Chondrocyte (in vitro differentiated cells): ENCODE measurements at regions not wholly inside any gene's neighbourhood (a gene's known extent, or its start where the extent isn't known, plus 50 kb on each side); places are given as distances from the start of the nearest gene placed in this dataset.

Experiments
- DNase-seq: peaks from one replicate; pipeline ENCODE4 v3.0.0; 2021; ENCODE audit warnings: mixed read lengths, low spot score
- H3K27ac Mint-ChIP-seq: one replicate; pipeline ENCODE4 v1.8.0; 2021; ENCODE audit warnings: mild to moderate bottlenecking, moderate library complexity, mixed read lengths; ENCODE audit not compliant: unreplicated experiment
- H3K27me3 Mint-ChIP-seq: 2 replicates; pipeline ENCODE4 v1.8.0; 2021; ENCODE audit warnings: low read depth, mixed read lengths
- H3K36me3 Mint-ChIP-seq: 2 replicates; pipeline ENCODE4 v1.8.0; 2021; ENCODE audit warnings: low read depth, mixed read lengths
- H3K4me1 Mint-ChIP-seq: 2 replicates; pipeline ENCODE4 v1.8.0; 2021; ENCODE audit warnings: low read depth, mild to moderate bottlenecking, mixed read lengths
- H3K4me3 Mint-ChIP-seq: one replicate; pipeline ENCODE4 v1.8.0; 2021; ENCODE audit warnings: mild to moderate bottlenecking, moderate library complexity, mixed read lengths; ENCODE audit not compliant: unreplicated experiment
- H3K9me3 Mint-ChIP-seq: 2 replicates; pipeline ENCODE4 v1.8.0; 2021; ENCODE audit warnings: low read depth, mixed read lengths
- TF ChIP-seq, protein P1 (sequence below): fragments of 200-600 bp; sonication (generic); IDR thresholded peaks from 2 replicates; pipeline ENCODE4 v1.5.0; 2021; ENCODE audit warnings: antibody characterized with exemption, mild to moderate bottlenecking, moderate library complexity

DNA sequence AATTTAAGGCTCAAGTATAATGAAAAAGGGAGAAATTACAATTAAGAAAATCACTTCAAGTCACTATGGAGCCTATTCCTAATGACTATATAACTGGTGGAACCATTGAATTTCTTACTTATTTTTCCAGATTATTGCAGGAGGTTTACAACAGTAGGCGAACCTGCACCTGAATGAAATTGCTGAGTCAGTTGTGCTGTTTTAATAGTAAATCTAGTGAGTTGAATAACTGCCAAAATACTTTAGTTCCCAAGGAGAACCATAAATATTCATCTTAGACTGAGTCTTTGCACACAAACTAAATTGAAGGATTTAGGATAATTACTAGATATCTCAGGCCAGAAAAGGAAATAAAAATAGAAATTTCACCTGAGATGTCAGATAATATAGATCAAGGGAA, 1052.8 kb downstream of the NAALADL2 start:
- DNase-seq, result no peak
- peaks cover 4% of the 10 kb centered on the region for H3K4me1 Mint-ChIP-seq
- no peaks in the 10 kb centered on the region for H3K27me3 Mint-ChIP-seq
- H3K4me3 Mint-ChIP-seq, result no peak overlapping the region
- TF ChIP-seq, protein P1, sequence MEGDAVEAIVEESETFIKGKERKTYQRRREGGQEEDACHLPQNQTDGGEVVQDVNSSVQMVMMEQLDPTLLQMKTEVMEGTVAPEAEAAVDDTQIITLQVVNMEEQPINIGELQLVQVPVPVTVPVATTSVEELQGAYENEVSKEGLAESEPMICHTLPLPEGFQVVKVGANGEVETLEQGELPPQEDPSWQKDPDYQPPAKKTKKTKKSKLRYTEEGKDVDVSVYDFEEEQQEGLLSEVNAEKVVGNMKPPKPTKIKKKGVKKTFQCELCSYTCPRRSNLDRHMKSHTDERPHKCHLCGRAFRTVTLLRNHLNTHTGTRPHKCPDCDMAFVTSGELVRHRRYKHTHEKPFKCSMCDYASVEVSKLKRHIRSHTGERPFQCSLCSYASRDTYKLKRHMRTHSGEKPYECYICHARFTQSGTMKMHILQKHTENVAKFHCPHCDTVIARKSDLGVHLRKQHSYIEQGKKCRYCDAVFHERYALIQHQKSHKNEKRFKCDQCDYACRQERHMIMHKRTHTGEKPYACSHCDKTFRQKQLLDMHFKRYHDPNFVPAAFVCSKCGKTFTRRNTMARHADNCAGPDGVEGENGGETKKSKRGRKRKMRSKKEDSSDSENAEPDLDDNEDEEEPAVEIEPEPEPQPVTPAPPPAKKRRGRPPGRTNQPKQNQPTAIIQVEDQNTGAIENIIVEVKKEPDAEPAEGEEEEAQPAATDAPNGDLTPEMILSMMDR, result no peak
- no peak overlapping the region for H3K27ac Mint-ChIP-seq
- peaks cover 2% of the 10 kb centered on the region for H3K36me3 Mint-ChIP-seq
- H3K9me3 Mint-ChIP-seq, result peaks cover 16% of the 10 kb centered on the region

DNA sequence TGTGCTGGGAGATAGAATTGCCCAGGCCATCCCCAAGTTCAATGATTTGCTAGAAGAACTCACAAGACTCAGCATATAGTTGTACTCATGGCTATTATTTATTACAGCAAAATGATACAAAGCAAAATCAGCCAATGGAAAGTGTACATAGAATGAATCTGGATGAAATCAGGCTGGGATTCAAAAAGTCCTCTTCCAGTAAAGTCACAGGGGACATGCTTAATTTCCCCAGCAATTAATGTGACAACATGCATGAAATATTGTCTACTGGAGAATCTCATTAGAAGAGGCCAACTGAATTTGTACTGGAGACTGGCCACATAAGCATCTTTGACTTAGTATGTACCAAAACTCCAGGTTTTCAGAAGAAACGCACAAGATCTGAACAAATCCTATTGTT, 1043.1 kb downstream of the NAALADL2 start:
- Mint-ChIP-seq H3K4me1 (no peaks in the 10 kb centered on the region), H3K27ac (no peak overlapping the region)

DNA sequence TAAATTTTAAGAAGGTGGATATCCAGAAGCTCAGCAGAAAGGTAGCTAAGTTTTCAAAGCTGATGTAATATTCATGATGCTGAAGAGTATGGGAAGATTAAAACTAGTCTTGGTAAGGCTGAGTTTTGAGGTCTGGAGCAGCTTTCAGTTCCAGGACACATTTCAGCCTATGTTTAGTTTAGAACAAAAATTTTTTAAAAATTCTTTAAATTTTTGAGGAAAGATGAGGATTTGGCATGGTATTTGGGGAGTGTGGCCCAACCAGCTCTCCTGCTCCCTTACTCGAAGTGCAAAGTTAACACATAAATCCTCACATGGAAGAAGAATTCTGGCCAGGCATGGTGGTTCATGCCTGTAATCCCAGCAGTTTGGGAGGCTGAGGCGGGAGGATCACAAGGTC, 1039.1 kb downstream of the NAALADL2 start:
- DNase-seq, result no peak
- Mint-ChIP-seq H3K4me3 (no peak overlapping the region), H3K9me3 (peaks cover 9% of the 10 kb centered on the region), H3K4me1 (no peaks in the 10 kb centered on the region), H3K27me3 (no peaks in the 10 kb centered on the region), H3K27ac (no peak overlapping the region), H3K36me3 (no peaks in the 10 kb centered on the region)
- TF ChIP-seq, protein P1, result no peak

More for the DNA sequence above, 1043.1 kb downstream of the NAALADL2 start:
- Mint-ChIP-seq H3K27me3 (no peaks in the 10 kb centered on the region), H3K9me3 (peaks cover 22% of the 10 kb centered on the region), H3K4me3 (no peak overlapping the region), H3K36me3 (peaks cover under 1% of the 10 kb centered on the region)
- TF ChIP-seq, protein P1, result no peak
- no peak for DNase-seq

DNA sequence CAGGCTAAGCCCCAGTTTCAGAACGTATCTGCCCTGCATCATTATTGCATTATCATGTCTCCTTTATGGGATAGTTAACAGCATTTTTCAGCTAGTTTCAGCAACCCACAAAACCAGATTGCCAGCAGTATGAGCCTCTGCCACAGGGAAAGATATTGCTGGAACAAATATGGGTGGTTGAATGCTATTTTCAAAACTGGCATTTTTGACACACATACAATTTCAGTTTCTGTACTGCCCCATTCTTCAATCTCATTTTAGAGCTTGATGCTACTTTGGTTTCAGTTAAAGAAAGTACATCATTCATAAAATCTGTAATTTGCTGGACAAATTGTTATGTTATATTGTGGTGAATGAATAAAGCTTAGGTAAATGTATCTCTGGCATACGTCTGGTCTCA, 1037.5 kb downstream of the NAALADL2 start:
- H3K4me1 Mint-ChIP-seq, result no peaks in the 10 kb centered on the region
- H3K27me3 Mint-ChIP-seq, result no peaks in the 10 kb centered on the region
- no peak overlapping the region for H3K4me3 Mint-ChIP-seq
- peaks cover 2% of the 10 kb centered on the region for H3K9me3 Mint-ChIP-seq
- H3K27ac Mint-ChIP-seq, result no peak overlapping the region
- TF ChIP-seq, protein P1, result no peak
- DNase-seq, result no peak
- H3K36me3 Mint-ChIP-seq, result no peaks in the 10 kb centered on the region

DNA sequence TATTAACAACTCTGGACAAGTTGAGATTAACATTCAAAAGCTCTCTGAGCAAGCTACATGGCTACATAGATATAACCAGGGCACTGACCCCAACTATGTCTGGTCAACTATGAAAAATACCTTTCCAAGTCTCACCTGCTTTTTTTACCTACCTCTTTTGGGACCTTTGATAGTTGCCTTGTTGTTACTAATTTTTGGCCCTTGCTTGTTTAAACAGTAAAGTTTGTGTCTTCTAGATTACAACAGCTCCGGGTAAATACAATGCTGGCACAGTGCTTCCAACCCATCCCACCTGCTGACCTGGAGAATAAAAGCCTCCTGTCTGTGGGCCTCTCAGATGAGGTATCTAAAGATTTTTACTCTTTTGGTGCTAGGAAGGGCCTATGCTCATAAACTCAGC, 1036.6 kb downstream of the NAALADL2 start:
- Mint-ChIP-seq H3K36me3 (no peaks in the 10 kb centered on the region), H3K4me3 (no peak overlapping the region), H3K27me3 (no peaks in the 10 kb centered on the region), H3K9me3 (peaks cover 2% of the 10 kb centered on the region), H3K4me1 (peaks cover under 1% of the 10 kb centered on the region), H3K27ac (no peak overlapping the region)
- TF ChIP-seq, protein P1, result no peak
- DNase-seq, result no peak
